GM12891 (cell line): ENCODE measurements at regions not wholly inside any gene's neighbourhood (a gene's known extent, or its start where the extent isn't known, plus 50 kb on each side); places are given as distances from the start of the nearest gene placed in this dataset.

ENCODE experiments used
- PAX5 ChIP-seq: IDR thresholded peaks from 2 replicates; pipeline ENCODE4 v1.6.1; 2011; ENCODE audit warnings: low read length, moderate library complexity, mild to moderate bottlenecking; ENCODE audit not compliant: insufficient read depth, severe bottlenecking
- POLR2A ChIP-seq: IDR thresholded peaks from 2 replicates; pipeline ENCODE4 v1.6.1; 2011; ENCODE audit warnings: low read depth, low read length, control low read depth
- POLR2AphosphoS5 ChIP-seq: IDR thresholded peaks from 2 replicates; pipeline ENCODE4 v1.6.1; 2011; ENCODE audit warnings: low read depth, low read length, control low read depth
- SPI1 ChIP-seq: IDR thresholded peaks from 2 replicates; pipeline ENCODE4 v1.6.1; 2011; ENCODE audit warnings: low read depth, low read length, control low read depth
- TAF1 ChIP-seq: IDR thresholded peaks from 2 replicates; pipeline ENCODE4 v1.6.1; 2011; ENCODE audit warnings: low read depth, low read length, control low read depth

DNA sequence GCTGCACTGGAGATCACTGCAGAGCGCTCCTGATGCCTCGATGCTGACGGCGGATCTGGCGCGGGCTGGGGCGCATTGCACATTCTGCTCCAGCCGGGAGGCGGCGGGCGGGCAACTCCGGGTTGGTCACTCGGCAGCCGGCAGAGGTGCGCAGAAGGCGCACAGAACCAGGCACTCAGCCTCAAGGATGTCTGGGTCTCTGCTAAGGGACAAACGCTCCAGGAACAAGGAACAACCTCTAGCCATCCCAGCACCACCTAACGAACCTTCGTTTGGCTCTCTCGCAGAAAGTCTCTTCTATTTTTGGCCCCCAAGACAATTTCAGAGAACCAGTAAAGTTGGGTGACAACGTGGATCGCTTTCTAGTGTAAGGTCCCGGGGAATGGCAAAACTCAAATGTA lies 254.6 kb downstream of the OTUD1 start:
- TF ChIP-seq POLR2A (no peak), TAF1 (no peak), POLR2AphosphoS5 (no peak), SPI1 (no peak), PAX5 (no peak)
